H9 (cell line): ENCODE measurements at regions not wholly inside any gene's neighbourhood (a gene's known extent, or its start where the extent isn't known, plus 50 kb on each side); places are given as distances from the start of the nearest gene placed in this dataset.

Experiments
- DNase-seq: peaks from one replicate; pipeline ENCODE4 v3.0.0-alpha.2; 2017
- H2AFZ ChIP-seq: one replicate; pipeline ENCODE4 v1.6.1; 2013; ENCODE audit warnings: mild to moderate bottlenecking, low read length, control low read depth, moderate library complexity
- H2AK5ac ChIP-seq: 2 replicates; pipeline ENCODE4 v1.6.1; 2013; ENCODE audit warnings: low read length, control low read depth, mixed read lengths; ENCODE audit not compliant: insufficient read length
- H2BK120ac ChIP-seq: one replicate; pipeline ENCODE4 v1.6.1; 2013; ENCODE audit warnings: low read depth, mild to moderate bottlenecking, low read length, control low read depth, inconsistent platforms; ENCODE audit not compliant: poor library complexity, severe bottlenecking
- H2BK12ac ChIP-seq: 2 replicates; pipeline ENCODE4 v1.6.1; 2013; ENCODE audit warnings: low read length, control low read depth, mixed read lengths, low read depth; ENCODE audit not compliant: insufficient read length
- H2BK15ac ChIP-seq: 2 replicates; pipeline ENCODE4 v1.6.1; 2013; ENCODE audit warnings: low read depth, low read length, control low read depth
- H2BK20ac ChIP-seq: one replicate; pipeline ENCODE4 v1.6.1; 2013; ENCODE audit warnings: low read depth, mild to moderate bottlenecking, low read length, control low read depth, inconsistent platforms; ENCODE audit not compliant: poor library complexity, severe bottlenecking
- H2BK5ac ChIP-seq: 2 replicates; pipeline ENCODE4 v1.6.1; 2013; ENCODE audit warnings: low read length, control low read depth, mixed read lengths; ENCODE audit not compliant: insufficient read length
- H3K14ac ChIP-seq: 2 replicates; pipeline ENCODE4 v1.6.1; 2013; ENCODE audit warnings: low read length, control low read depth; ENCODE audit not compliant: insufficient read depth
- H3K18ac ChIP-seq: 2 replicates; pipeline ENCODE4 v1.6.1; 2013; ENCODE audit warnings: low read depth, mild to moderate bottlenecking, mixed read lengths, low read length, control low read depth; ENCODE audit not compliant: insufficient read length
- H3K23ac ChIP-seq: 2 replicates; pipeline ENCODE4 v1.6.1; 2013; ENCODE audit warnings: low read length, control low read depth, mixed read lengths, low read depth; ENCODE audit not compliant: insufficient read length
- H3K23me2 ChIP-seq: 2 replicates; pipeline ENCODE4 v1.6.1; 2013; ENCODE audit warnings: low read depth, mild to moderate bottlenecking, mixed read lengths, low read length, control low read depth; ENCODE audit not compliant: insufficient read length, poor library complexity, severe bottlenecking
- H3K27ac ChIP-seq: 2 replicates; pipeline ENCODE4 v1.5.1; 2013; ENCODE audit warnings: low read length, control low read depth, mixed read lengths, low read depth; ENCODE audit not compliant: insufficient read length
- H3K27me3 ChIP-seq: 2 replicates; pipeline ENCODE4 v1.6.1; 2013; ENCODE audit warnings: low read length, control low read depth, inconsistent platforms; ENCODE audit not compliant: insufficient read depth
- H3K4ac ChIP-seq: 2 replicates; pipeline ENCODE4 v1.6.1; 2013; ENCODE audit warnings: low read depth, mild to moderate bottlenecking, control low read depth, inconsistent platforms, low read length, moderate library complexity
- H3K4me1 ChIP-seq: 2 replicates; pipeline ENCODE4 v1.6.1; 2013; ENCODE audit warnings: low read length, control low read depth, inconsistent platforms; ENCODE audit not compliant: insufficient read depth
- H3K4me2 ChIP-seq: 2 replicates; pipeline ENCODE4 v1.6.1; 2013; ENCODE audit warnings: low read length, control low read depth, mixed read lengths; ENCODE audit not compliant: insufficient read length, insufficient read depth
- H3K56ac ChIP-seq: 2 replicates; pipeline ENCODE4 v1.6.1; 2013; ENCODE audit warnings: low read depth, mild to moderate bottlenecking, mixed read lengths, low read length, control low read depth; ENCODE audit not compliant: insufficient read length
- H3K79me1 ChIP-seq: 2 replicates; pipeline ENCODE4 v1.6.1; 2013; ENCODE audit warnings: low read depth, mild to moderate bottlenecking, moderate library complexity, low read length, control low read depth, inconsistent platforms; ENCODE audit not compliant: insufficient read depth, poor library complexity, severe bottlenecking
- H3K79me2 ChIP-seq: 2 replicates; pipeline ENCODE4 v1.6.1; 2013; ENCODE audit warnings: low read length, control low read depth, inconsistent platforms; ENCODE audit not compliant: insufficient read depth
- H3K9ac ChIP-seq: 2 replicates; pipeline ENCODE4 v1.6.1; 2013; ENCODE audit warnings: low read length, control low read depth, mixed read lengths; ENCODE audit not compliant: insufficient read length; ENCODE audit errors: extremely low read depth
- H3K9me3 ChIP-seq: one replicate; pipeline ENCODE4 v1.6.1; 2013; ENCODE audit warnings: low read depth, low read length, inconsistent platforms; ENCODE audit not compliant: control insufficient read depth
- H3T11ph ChIP-seq: one replicate; pipeline ENCODE4 v1.6.1; 2013; ENCODE audit warnings: mild to moderate bottlenecking, low read length, control low read depth, inconsistent platforms
- H4K20me1 ChIP-seq: one replicate; pipeline ENCODE4 v1.6.1; 2013; ENCODE audit not compliant: control insufficient read depth, insufficient read length, insufficient read depth
- H4K5ac ChIP-seq: 2 replicates; pipeline ENCODE4 v1.6.1; 2013; ENCODE audit warnings: low read depth, mild to moderate bottlenecking, mixed read lengths, low read length, control low read depth; ENCODE audit not compliant: insufficient read length
- H4K8ac ChIP-seq: replicated peaks from 2 replicates; pipeline ENCODE4 v1.6.1; 2013; ENCODE audit warnings: low read length, control low read depth, mixed read lengths, low read depth; ENCODE audit not compliant: insufficient read length
- H4K91ac ChIP-seq: 2 replicates; pipeline ENCODE4 v1.6.1; 2013; ENCODE audit warnings: low read depth, mild to moderate bottlenecking, moderate library complexity, mixed read lengths, low read length, control low read depth; ENCODE audit not compliant: insufficient read length
- H3K27ac Mint-ChIP-seq, 3 experiments: 2 replicates in 2 of 3; 3 replicates in 1 of 3; pipeline ENCODE4 v1.8.0; 2020 to 2021; ENCODE audit warnings: mixed read lengths in 3 of 3, mild to moderate bottlenecking in 1 of 3, moderate library complexity in 1 of 3
- H3K27me3 Mint-ChIP-seq: 2 replicates; pipeline ENCODE4 v1.8.0; 2021; ENCODE audit warnings: low read depth, mild to moderate bottlenecking, moderate library complexity, mixed read lengths
- H3K36me3 Mint-ChIP-seq, 3 experiments: 2 replicates in 2 of 3; 3 replicates in 1 of 3; pipeline ENCODE4 v1.8.0; 2020 to 2021; ENCODE audit warnings: low read depth in 3 of 3, mixed read lengths in 3 of 3; ENCODE audit not compliant: insufficient read depth in 1 of 3
- H3K4me1 Mint-ChIP-seq, 2 experiments: 2 replicates each; pipeline ENCODE4 v1.8.0; 2020; ENCODE audit warnings: mixed read lengths in 2 of 2
- H3K4me3 Mint-ChIP-seq, 2 experiments: 2 replicates in 1 of 2; 3 replicates in 1 of 2; pipeline ENCODE4 v1.8.0; 2020 to 2021; ENCODE audit warnings: mild to moderate bottlenecking in 2 of 2, mixed read lengths in 2 of 2, moderate library complexity in 1 of 2
- H3K9me3 Mint-ChIP-seq, 2 experiments: 2 replicates in 1 of 2; 3 replicates in 1 of 2; pipeline ENCODE4 v1.8.0; 2020; ENCODE audit warnings: mild to moderate bottlenecking in 2 of 2, mixed read lengths in 2 of 2, moderate library complexity in 1 of 2
- CTCF ChIP-seq: fragments of 200-600 bp; sonication (generic); conservative IDR thresholded peaks from 3 replicates; pipeline ENCODE4 v1.8.0; 2021; ENCODE audit warnings: antibody characterized with exemption, mild to moderate bottlenecking
- whole genome bisulfite sequencing: extraction: QIAGEN DNeasy Blood & Tissue Kit; methylation state at CpG from one replicate; pipeline ENCODE4 v1.1.7; 2013; ENCODE audit warnings: missing lambda C conversion rate, low lambda C conversion rate, mixed read lengths; ENCODE audit not compliant: insufficient read length; ENCODE audit errors: extremely low coverage; 5-methylcytosine and 5-hydroxymethylcytosine counted together

DNA sequence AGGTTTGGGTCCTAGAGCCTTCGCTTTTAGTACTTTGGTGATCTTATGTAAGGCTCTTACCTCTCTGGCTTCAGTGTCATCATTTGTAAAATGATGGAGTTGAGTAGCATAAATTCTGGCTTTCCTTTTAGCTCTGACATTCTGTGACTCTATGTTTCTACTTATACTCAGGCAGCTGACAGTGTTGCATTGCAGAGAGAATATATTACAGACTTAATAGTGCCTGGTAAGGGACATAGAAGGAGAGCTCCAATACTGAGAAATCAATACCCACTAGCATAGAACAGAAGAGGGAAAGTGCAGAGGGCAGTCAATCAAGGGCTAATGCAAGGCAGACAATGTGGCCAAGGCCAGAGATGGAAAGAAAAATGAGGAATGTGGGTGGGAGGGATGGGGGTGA is 371.4 kb upstream of the TLE4 start:
- Histone ChIP-seq H4K91ac (no peak overlapping the region), H2AK5ac (no peak overlapping the region), H2BK15ac (no peak overlapping the region), H2AFZ (no peak overlapping the region), H4K5ac (no peak overlapping the region), H4K8ac (no peak overlapping the region), H3K79me2 (no peaks in the 10 kb centered on the region), H3K27me3 (no peaks in the 10 kb centered on the region), H4K20me1 (no peaks in the 10 kb centered on the region), H3K14ac (no peak overlapping the region), H3K27ac (no peak overlapping the region), H3K4ac (no peak overlapping the region), H3K18ac (no peak overlapping the region), H2BK12ac (no peak overlapping the region), H3K9ac (no peak overlapping the region), H3K9me3 (no peaks in the 10 kb centered on the region), H3K79me1 (no peaks in the 10 kb centered on the region), H2BK20ac (no peak overlapping the region), H3K4me2 (no peak overlapping the region), H2BK120ac (no peak overlapping the region), H3K23me2 (no peaks in the 10 kb centered on the region), H3K23ac (no peak overlapping the region), H3K56ac (no peak overlapping the region), H3K4me1 (no peaks in the 10 kb centered on the region; the same call in 1 of the 2 replicates), H3T11ph (no peak overlapping the region), H2BK5ac (no peak overlapping the region)
- Mint-ChIP-seq H3K4me3 (no peak overlapping the region), H3K36me3 (no peaks in the 10 kb centered on the region; a peak in 1 of 7 replicates), H3K27ac (no peak overlapping the region), H3K9me3 (no peaks in the 10 kb centered on the region), H3K4me1 (peaks cover 8 to 9% of the 10 kb centered on the region in 2 experiments), H3K27me3 (peaks cover 2% of the 10 kb centered on the region; the same call in 1 of the 2 replicates)
- WGBS = no CpG with 5 or more reads among the region's 1 CpG
- no peak for DNase-seq
- TF ChIP-seq CTCF = no peak
